ES-I3 (cell line): ENCODE measurements at regions not wholly inside any gene's neighbourhood (a gene's known extent, or its start where the extent isn't known, plus 50 kb on each side); places are given as distances from the start of the nearest gene placed in this dataset.
"Not testable (repeated sequence)": the region's sequence is repeated elsewhere in the genome, so short reads cannot be mapped to it uniquely, and the experiment has no call there.

ENCODE experiments used
- H3K36me3 ChIP-seq: 2 replicates; pipeline ENCODE4 v1.6.1; 2013; ENCODE audit warnings: mild to moderate bottlenecking, low read length, control low read depth, moderate library complexity; ENCODE audit not compliant: insufficient read depth
- H3K4me1 ChIP-seq: 2 replicates; pipeline ENCODE4 v1.6.1; 2013; ENCODE audit warnings: mild to moderate bottlenecking, control low read depth, low read length; ENCODE audit not compliant: insufficient read depth
- H3K9ac ChIP-seq: 2 replicates; pipeline ENCODE4 v1.6.1; 2013; ENCODE audit warnings: low read depth, mild to moderate bottlenecking, low read length, moderate library complexity
- H3K9me3 ChIP-seq: 2 replicates; pipeline ENCODE4 v1.6.1; 2013; ENCODE audit warnings: mild to moderate bottlenecking, low read length, moderate library complexity; ENCODE audit not compliant: control insufficient read depth, insufficient read depth

GRCh38 chr2:8594731-8595427 is 87.0 kb upstream of the ID2 start:
- no peaks in the 10 kb centered on the region for H3K9me3 ChIP-seq
- no peaks in the 10 kb centered on the region for H3K4me1 ChIP-seq
- no peak overlapping the region for H3K9ac ChIP-seq
- H3K36me3 ChIP-seq = no peaks in the 10 kb centered on the region

GRCh38 chr2:8595428-8595805 is 86.4 kb upstream of the ID2 start:
- no peaks in the 10 kb centered on the region for H3K4me1 ChIP-seq

GRCh38 chr2:8595811-8596600 is 85.8 kb upstream of the ID2 start:
- Histone ChIP-seq H3K9me3 (no peaks in the 10 kb centered on the region), H3K9ac (no peak overlapping the region), H3K36me3 (no peaks in the 10 kb centered on the region)

More at GRCh38 chr2:8595428-8595805, 86.4 kb upstream of the ID2 start:
- no peaks in the 10 kb centered on the region for H3K36me3 ChIP-seq
- H3K9ac ChIP-seq = no peak overlapping the region
- no peaks in the 10 kb centered on the region for H3K9me3 ChIP-seq

GRCh38 chr2:8597094-8597493 is 84.8 kb upstream of the ID2 start:
- no peak overlapping the region for H3K9ac ChIP-seq
- H3K9me3 ChIP-seq = no peaks in the 10 kb centered on the region
- no peaks in the 10 kb centered on the region for H3K4me1 ChIP-seq
- H3K36me3 ChIP-seq = no peaks in the 10 kb centered on the region

More at GRCh38 chr2:8595811-8596600, 85.8 kb upstream of the ID2 start:
- H3K4me1 ChIP-seq = no peaks in the 10 kb centered on the region

GRCh38 chr2:8597559-8598225 is 84.2 kb upstream of the ID2 start:
- Histone ChIP-seq H3K4me1 (no peaks in the 10 kb centered on the region), H3K9ac (no peak overlapping the region), H3K9me3 (no peaks in the 10 kb centered on the region), H3K36me3 (no peaks in the 10 kb centered on the region)

GRCh38 chr2:8598295-8599165 is 83.3 kb upstream of the ID2 start:
- H3K9ac ChIP-seq = no peak overlapping the region
- H3K36me3 ChIP-seq = no peaks in the 10 kb centered on the region
- no peaks in the 10 kb centered on the region for H3K4me1 ChIP-seq
- no peaks in the 10 kb centered on the region for H3K9me3 ChIP-seq

- H3K36me3 ChIP-seq = no peaks in the 10 kb centered on the region
- no peaks in the 10 kb centered on the region for H3K4me1 ChIP-seq
- H3K9ac ChIP-seq = no peak overlapping the region
- H3K9me3 ChIP-seq = no peaks in the 10 kb centered on the region
These were observed 82.2 kb upstream of the ID2 start for GRCh38 chr2:8599421-8600242.

GRCh38 chr2:8600456-8600855 is 81.4 kb upstream of the ID2 start:
- Histone ChIP-seq H3K9ac (no peak overlapping the region), H3K36me3 (no peaks in the 10 kb centered on the region), H3K9me3 (no peaks in the 10 kb centered on the region), H3K4me1 (no peaks in the 10 kb centered on the region)

GRCh38 chr2:8602809-8603208 is 79.0 kb upstream of the ID2 start:
- no peaks in the 10 kb centered on the region for H3K36me3 ChIP-seq
- no peaks in the 10 kb centered on the region for H3K9me3 ChIP-seq
- no peaks in the 10 kb centered on the region for H3K4me1 ChIP-seq
- H3K9ac ChIP-seq = no peak overlapping the region

GRCh38 chr2:8603356-8603755 is 78.5 kb upstream of the ID2 start:
- not testable (repeated sequence) for H3K36me3 ChIP-seq, H3K9ac ChIP-seq, H3K4me1 ChIP-seq, H3K9me3 ChIP-seq

GRCh38 chr2:8604262-8604661 is 77.6 kb upstream of the ID2 start:
- Histone ChIP-seq H3K4me1 (no peaks in the 10 kb centered on the region), H3K9me3 (no peaks in the 10 kb centered on the region), H3K36me3 (no peaks in the 10 kb centered on the region), H3K9ac (no peak overlapping the region)

- Histone ChIP-seq H3K4me1 (peaks cover 6% of the 10 kb centered on the region; the same call in 1 of the 2 replicates), H3K36me3 (no peaks in the 10 kb centered on the region), H3K9me3 (no peaks in the 10 kb centered on the region; the same call in 1 of the 2 replicates), H3K9ac (no peak overlapping the region)
These were observed 76.3 kb upstream of the ID2 start for GRCh38 chr2:8605351-8606065.

GRCh38 chr2:8606226-8606625 is 75.6 kb upstream of the ID2 start:
- no peak overlapping the region for H3K9ac ChIP-seq
- no peaks in the 10 kb centered on the region for H3K36me3 ChIP-seq
- H3K4me1 ChIP-seq = peaks cover 6% of the 10 kb centered on the region; the same call in 1 of the 2 replicates
- no peaks in the 10 kb centered on the region; the same call in 1 of the 2 replicates for H3K9me3 ChIP-seq
